ENCODE measurements at regions not wholly inside any gene's neighbourhood (a gene's known extent, or its start where the extent isn't known, plus 50 kb on each side); places are given as distances from the start of the nearest gene placed in this dataset.
"Not testable (repeated sequence)": the region's sequence is repeated elsewhere in the genome, so short reads cannot be mapped to it uniquely, and the experiment has no call there.

- no peak for DNase-seq
- no peaks in the 10 kb centered on the region for H3K27me3 Mint-ChIP-seq
- H3K4me3 Mint-ChIP-seq: no peak overlapping the region
- no peak overlapping the region for H3K27ac Mint-ChIP-seq
- no peaks in the 10 kb centered on the region for H3K9me3 ChIP-seq (ENCODE audit: control insufficient read depth, low read length, poor library complexity, severe bottlenecking)
- H3K4me1 Mint-ChIP-seq: no peaks in the 10 kb centered on the region
- H3K36me3 Mint-ChIP-seq (ENCODE audit: low read depth): no peaks in the 10 kb centered on the region
- ATAC-seq: no peak
Observed at GRCh38 chr7:80040335-80040734, 94.3 kb upstream of the GNAI1 start.

- Mint-ChIP-seq H3K36me3 (ENCODE audit: low read depth) (no peaks in the 10 kb centered on the region), H3K27me3 (no peaks in the 10 kb centered on the region), H3K4me3 (no peak overlapping the region), H3K27ac (no peak overlapping the region), H3K4me1 (no peaks in the 10 kb centered on the region)
- DNase-seq: no peak
- no peak for ATAC-seq
- no peaks in the 10 kb centered on the region for H3K9me3 ChIP-seq (ENCODE audit: control insufficient read depth, low read length, poor library complexity, severe bottlenecking)
Observed at GRCh38 chr7:80039251-80039884, 95.3 kb upstream of the GNAI1 start.

GRCh38 chr7:80037689-80038088, 96.9 kb upstream of the GNAI1 start:
- Mint-ChIP-seq H3K27me3 (no peaks in the 10 kb centered on the region), H3K36me3 (ENCODE audit: low read depth) (no peaks in the 10 kb centered on the region), H3K27ac (no peak overlapping the region), H3K4me1 (no peaks in the 10 kb centered on the region), H3K4me3 (no peak overlapping the region)
- DNase-seq (no peak), ATAC-seq (no peak)
- no peaks in the 10 kb centered on the region for H3K9me3 ChIP-seq (ENCODE audit: control insufficient read depth, low read length, poor library complexity, severe bottlenecking)

GRCh38 chr7:80036107-80036506, 98.5 kb upstream of the GNAI1 start:
- Mint-ChIP-seq H3K27me3 (no peaks in the 10 kb centered on the region), H3K4me1 (no peaks in the 10 kb centered on the region), H3K36me3 (ENCODE audit: low read depth) (no peaks in the 10 kb centered on the region)

GRCh38 chr7:80028717-80029116, 105.9 kb upstream of the GNAI1 start:
- Mint-ChIP-seq H3K4me1 (no peaks in the 10 kb centered on the region), H3K36me3 (ENCODE audit: low read depth) (no peaks in the 10 kb centered on the region), H3K27ac (no peak overlapping the region), H3K27me3 (no peaks in the 10 kb centered on the region), H3K4me3 (no peak overlapping the region)
- DNase-seq (no peak), ATAC-seq (no peak)
- no peaks in the 10 kb centered on the region for H3K9me3 ChIP-seq (ENCODE audit: control insufficient read depth, low read length, poor library complexity, severe bottlenecking)

More at GRCh38 chr7:80036107-80036506, 98.5 kb upstream of the GNAI1 start:
- ATAC-seq (no peak), DNase-seq (no peak)
- Mint-ChIP-seq H3K27ac (no peak overlapping the region), H3K4me3 (no peak overlapping the region)
- no peaks in the 10 kb centered on the region for H3K9me3 ChIP-seq (ENCODE audit: control insufficient read depth, low read length, poor library complexity, severe bottlenecking)

- H3K9me3 ChIP-seq (ENCODE audit: control insufficient read depth, low read length, poor library complexity, severe bottlenecking): no peaks in the 10 kb centered on the region
- Mint-ChIP-seq H3K27ac (no peak overlapping the region), H3K27me3 (no peaks in the 10 kb centered on the region), H3K36me3 (ENCODE audit: low read depth) (no peaks in the 10 kb centered on the region), H3K4me1 (no peaks in the 10 kb centered on the region), H3K4me3 (no peak overlapping the region)
- DNase-seq: no peak
- no peak for ATAC-seq
Observed at GRCh38 chr7:80027611-80028173, 106.9 kb upstream of the GNAI1 start.

GRCh38 chr7:80026766-80027165, 107.9 kb upstream of the GNAI1 start:
- no peak overlapping the region for H3K4me3 Mint-ChIP-seq
- no peaks in the 10 kb centered on the region for H3K4me1 Mint-ChIP-seq

GRCh38 chr7:80020277-80020676, 114.4 kb upstream of the GNAI1 start:
- ATAC-seq; H3K27ac Mint-ChIP-seq; H3K27me3 Mint-ChIP-seq; H3K4me3 Mint-ChIP-seq; H3K4me1 Mint-ChIP-seq; H3K36me3 Mint-ChIP-seq (ENCODE audit: low read depth); H3K9me3 ChIP-seq (ENCODE audit: control insufficient read depth, low read length, poor library complexity, severe bottlenecking); DNase-seq: not testable (repeated sequence)

More at GRCh38 chr7:80026766-80027165, 107.9 kb upstream of the GNAI1 start:
- Mint-ChIP-seq H3K36me3 (ENCODE audit: low read depth) (no peaks in the 10 kb centered on the region), H3K27me3 (no peaks in the 10 kb centered on the region), H3K27ac (no peak overlapping the region)
- ATAC-seq: no peak
- H3K9me3 ChIP-seq (ENCODE audit: control insufficient read depth, low read length, poor library complexity, severe bottlenecking): no peaks in the 10 kb centered on the region
- no peak for DNase-seq

GRCh38 chr7:80019809-80020207, 114.8 kb upstream of the GNAI1 start:
- not testable (repeated sequence) for DNase-seq; H3K9me3 ChIP-seq (ENCODE audit: control insufficient read depth, low read length, poor library complexity, severe bottlenecking); H3K27me3 Mint-ChIP-seq; ATAC-seq; H3K4me3 Mint-ChIP-seq; H3K36me3 Mint-ChIP-seq (ENCODE audit: low read depth); H3K4me1 Mint-ChIP-seq; H3K27ac Mint-ChIP-seq

- Mint-ChIP-seq H3K4me3 (no peak overlapping the region), H3K27me3 (no peaks in the 10 kb centered on the region), H3K36me3 (ENCODE audit: low read depth) (no peaks in the 10 kb centered on the region), H3K27ac (no peak overlapping the region), H3K4me1 (no peaks in the 10 kb centered on the region)
- DNase-seq: no peak
- no peak for ATAC-seq
- H3K9me3 ChIP-seq (ENCODE audit: control insufficient read depth, low read length, poor library complexity, severe bottlenecking): no peaks in the 10 kb centered on the region
Observed at GRCh38 chr7:80018941-80019808, 115.5 kb upstream of the GNAI1 start.

- DNase-seq (no peak), ATAC-seq (no peak)
- Mint-ChIP-seq H3K27me3 (no peaks in the 10 kb centered on the region), H3K36me3 (ENCODE audit: low read depth) (no peaks in the 10 kb centered on the region), H3K27ac (no peak overlapping the region), H3K4me1 (no peaks in the 10 kb centered on the region), H3K4me3 (no peak overlapping the region)
- no peaks in the 10 kb centered on the region for H3K9me3 ChIP-seq (ENCODE audit: control insufficient read depth, low read length, poor library complexity, severe bottlenecking)
Observed at GRCh38 chr7:80017101-80017698, 117.4 kb upstream of the GNAI1 start.

GRCh38 chr7:80014511-80014910, 120.1 kb upstream of the GNAI1 start:
- ATAC-seq: no peak
- H3K4me1 Mint-ChIP-seq: no peaks in the 10 kb centered on the region

GRCh38 chr7:80008039-80008438, 126.6 kb upstream of the GNAI1 start:
- H3K27me3 Mint-ChIP-seq: no peaks in the 10 kb centered on the region
- no peaks in the 10 kb centered on the region for H3K4me1 Mint-ChIP-seq
- no peaks in the 10 kb centered on the region for H3K9me3 ChIP-seq (ENCODE audit: control insufficient read depth, low read length, poor library complexity, severe bottlenecking)
- DNase-seq (no peak), ATAC-seq (no peak)
- no peak overlapping the region for H3K4me3 Mint-ChIP-seq
- no peaks in the 10 kb centered on the region for H3K36me3 Mint-ChIP-seq (ENCODE audit: low read depth)
- no peak overlapping the region for H3K27ac Mint-ChIP-seq

More at GRCh38 chr7:80014511-80014910, 120.1 kb upstream of the GNAI1 start:
- no peak for DNase-seq
- Mint-ChIP-seq H3K27me3 (no peaks in the 10 kb centered on the region), H3K27ac (no peak overlapping the region), H3K4me3 (no peak overlapping the region), H3K36me3 (ENCODE audit: low read depth) (no peaks in the 10 kb centered on the region)
- no peaks in the 10 kb centered on the region for H3K9me3 ChIP-seq (ENCODE audit: control insufficient read depth, low read length, poor library complexity, severe bottlenecking)
